ENCODE measurements at regions not wholly inside any gene's neighbourhood (a gene's known extent, or its start where the extent isn't known, plus 50 kb on each side); places are given as distances from the start of the nearest gene placed in this dataset.

- no peak for TF ChIP-seq E4F1 (IDR thresholded peaks at IDR 0.05; ENCODE audit: borderline replicate concordance, partially characterized antibody)
Observed at GRCh38 chr14:87178277-87178676, 814.7 kb downstream of the GALC start (continued).

- Histone ChIP-seq H4K20me1 (ENCODE audit: control insufficient read depth, insufficient read depth) (no peaks in the 10 kb centered on the region), H3K9ac (ENCODE audit: control insufficient read depth, insufficient read depth, low read length) (no peak overlapping the region), H3K9me3 (replicated peaks; ENCODE audit: control insufficient read depth, insufficient read depth, low read length) (no peaks in the 10 kb centered on the region), H3K4me1 (ENCODE audit: control insufficient read depth, insufficient read depth, low read length) (no peaks in the 10 kb centered on the region), H2AFZ (ENCODE audit: control insufficient read depth, low read depth, low read length) (no peak overlapping the region), H3K79me2 (ENCODE audit: control insufficient read depth, insufficient read depth, low read length) (no peaks in the 10 kb centered on the region), H3K4me2 (ENCODE audit: control insufficient read depth, insufficient read depth) (no peak overlapping the region), H3K27me3 (replicated peaks in 1 of 2; ENCODE audit: control insufficient read depth in 2 of 2, insufficient read depth in 2 of 2, low read length in 1 of 2) (no peaks in the 10 kb centered on the region), H3K27ac (ENCODE audit: control insufficient read depth, insufficient read depth) (no peak overlapping the region), H3K36me3 (ENCODE audit: control insufficient read depth in 2 of 2, insufficient read depth in 2 of 2, low read length in 1 of 2) (no peaks in the 10 kb centered on the region), H3K4me3 (no peak overlapping the region)
- RAD21 ChIA-PET (ENCODE audit: unreplicated experiment) = no interaction called here
- ATAC-seq (no peak), FAIRE-seq (no peak), DNase-seq (ENCODE audit: low read depth, low spot score) (no peak)
- WGBS (ENCODE audit: insufficient coverage, insufficient replicate concordance, low lambda C conversion rate, missing lambda C conversion rate) = 0% methylated on average over 2 of the region's 2 CpGs
- BruUV-seq (replicated peaks) = no TSS peak
- TF ChIP-seq ASH2L (IDR thresholded peaks at IDR 0.05; ENCODE audit: borderline replicate concordance, low read depth) = no peak
- TF ChIP-seq NFYA (IDR thresholded peaks at IDR 0.05; ENCODE audit: borderline replicate concordance, low read depth, low read length) = no peak
- in situ Hi-C loops (cut with MboI) = no loop called here
- CTCF ChIA-PET = no interaction called here
- POLR2A ChIA-PET = no interaction called here
- intact Hi-C loops (cut with micrococcal nuclease; ENCODE audit: unreplicated experiment) = no loop called here
- SMC1A ChIA-PET (ENCODE audit: uncharacterized antibody, unreplicated experiment) = no interaction called here
Observed at GRCh38 chr14:87175175-87175574, 817.8 kb downstream of the GALC start.

GRCh38 chr14:87171141-87171540, 821.8 kb downstream of the GALC start:
- BruUV-seq (replicated peaks) = no TSS peak
- ChIA-PET SMC1A (ENCODE audit: uncharacterized antibody, unreplicated experiment) (no interaction called here), POLR2A (interaction anchor here (0.6 kb wide), 1 partner anchor 444 kb away, joined by 4 read pairs; no protein-coding TSS in a partner anchor), RAD21 (ENCODE audit: unreplicated experiment) (no interaction called here), CTCF (no interaction called here)
- no peaks in the 10 kb centered on the region for H3K79me2 ChIP-seq (ENCODE audit: control insufficient read depth, insufficient read depth, low read length)
- no peaks in the 10 kb centered on the region for H3K9me3 ChIP-seq (replicated peaks; ENCODE audit: control insufficient read depth, insufficient read depth, low read length)
- H3K4me3 ChIP-seq = no peak overlapping the region
- no peak for FAIRE-seq
- TF ChIP-seq MEF2B (IDR thresholded peaks at IDR 0.05; ENCODE audit: partially characterized antibody, poor library complexity, severe bottlenecking) (no peak), HCFC1 (IDR thresholded peaks at IDR 0.05; ENCODE audit: low read length) (no peak), ATF3 (IDR thresholded peaks at IDR 0.05; ENCODE audit: borderline replicate concordance, extremely low read depth, low read depth, low read length) (no peak), MYB (IDR thresholded peaks at IDR 0.05; ENCODE audit: borderline replicate concordance, low read depth, low read length) (no peak), STAT3 (IDR thresholded peaks at IDR 0.05; ENCODE audit: low read depth, low read length) (no peak), TCF12 (IDR thresholded peaks at IDR 0.05; ENCODE audit: low read depth, low read length) (no peak), ZNF217 (IDR thresholded peaks at IDR 0.05) (no peak), SIN3A (IDR thresholded peaks at IDR 0.05; ENCODE audit: low read depth, low read length) (no peak), NR2C1 (IDR thresholded peaks at IDR 0.05) (no peak), BRCA1 (IDR thresholded peaks at IDR 0.05; ENCODE audit: low read depth, low read length) (no peak), CHD4 (IDR thresholded peaks at IDR 0.05) (no peak), SUZ12 (IDR thresholded peaks at IDR 0.05; ENCODE audit: unreplicated experiment) (no peak)
- no peak overlapping the region for H2AFZ ChIP-seq (ENCODE audit: control insufficient read depth, low read depth, low read length)
- WGBS (ENCODE audit: insufficient coverage, insufficient replicate concordance, low lambda C conversion rate, missing lambda C conversion rate) = 24% methylated on average over 2 of the region's 2 CpGs
- H3K27ac ChIP-seq (ENCODE audit: control insufficient read depth, insufficient read depth) = no peak overlapping the region
- intact Hi-C loops (cut with micrococcal nuclease; ENCODE audit: unreplicated experiment) (no loop called here), in situ Hi-C loops (cut with MboI) (no loop called here)
- H3K27me3 ChIP-seq (replicated peaks in 1 of 2; ENCODE audit: control insufficient read depth in 2 of 2, insufficient read depth in 2 of 2, low read length in 1 of 2) = no peaks in the 10 kb centered on the region
- H3K4me1 ChIP-seq (ENCODE audit: control insufficient read depth, insufficient read depth, low read length) = no peaks in the 10 kb centered on the region
- H4K20me1 ChIP-seq (ENCODE audit: control insufficient read depth, insufficient read depth) = no peaks in the 10 kb centered on the region
- ATAC-seq = no peak
- H3K36me3 ChIP-seq (ENCODE audit: control insufficient read depth in 2 of 2, insufficient read depth in 2 of 2, low read length in 1 of 2) = no peaks in the 10 kb centered on the region
- no peak for DNase-seq (ENCODE audit: low read depth, low spot score)
- no peak overlapping the region for H3K9ac ChIP-seq (ENCODE audit: control insufficient read depth, insufficient read depth, low read length)
- no peak overlapping the region for H3K4me2 ChIP-seq (ENCODE audit: control insufficient read depth, insufficient read depth)
